ENCODE measurements at regions not wholly inside any gene's neighbourhood (a gene's known extent, or its start where the extent isn't known, plus 50 kb on each side); places are given as distances from the start of the nearest gene placed in this dataset.

DNA sequence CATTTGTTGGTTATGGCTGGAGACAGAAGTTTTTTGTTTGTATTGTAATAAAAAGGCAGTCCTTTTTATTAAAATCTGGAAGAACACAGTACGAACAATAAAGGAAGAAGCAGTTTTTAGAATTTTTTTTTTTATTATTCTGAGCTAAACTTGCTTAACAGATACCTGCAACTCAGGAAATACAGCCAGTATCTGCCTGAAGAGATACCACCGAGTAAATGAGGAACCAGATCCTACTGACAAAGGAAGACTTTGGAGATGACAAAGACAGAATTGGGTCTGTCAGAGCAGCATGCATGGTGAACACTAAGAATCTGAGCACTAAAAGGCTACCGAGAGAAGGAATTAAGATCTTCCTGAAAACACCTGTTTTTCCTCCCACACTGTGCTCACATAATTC is 1335.9 kb upstream of the SORCS1 start:
- no peaks in the 10 kb centered on the region for H3K4me1 ChIP-seq
- no peak overlapping the region for H3K9ac ChIP-seq
- H3K9me3 ChIP-seq (replicated peaks in 1 of 11) = peaks cover 0 to 10% (median 0%) of the 10 kb centered on the region in 11 experiments; a peak in 6 of 22 replicates
- no peaks in the 10 kb centered on the region for H4K20me1 ChIP-seq
- TF ChIP-seq Cebpa-rat (IDR thresholded peaks at IDR 0.05) = no peak
- no peaks in the 10 kb centered on the region for H3K27me3 ChIP-seq
- H3K36me3 ChIP-seq = no peaks in the 10 kb centered on the region
- H3K4me3 ChIP-seq = no peak overlapping the region
- H3K4me2 ChIP-seq = no peak overlapping the region
- H3K27ac ChIP-seq = no peak overlapping the region

DNA sequence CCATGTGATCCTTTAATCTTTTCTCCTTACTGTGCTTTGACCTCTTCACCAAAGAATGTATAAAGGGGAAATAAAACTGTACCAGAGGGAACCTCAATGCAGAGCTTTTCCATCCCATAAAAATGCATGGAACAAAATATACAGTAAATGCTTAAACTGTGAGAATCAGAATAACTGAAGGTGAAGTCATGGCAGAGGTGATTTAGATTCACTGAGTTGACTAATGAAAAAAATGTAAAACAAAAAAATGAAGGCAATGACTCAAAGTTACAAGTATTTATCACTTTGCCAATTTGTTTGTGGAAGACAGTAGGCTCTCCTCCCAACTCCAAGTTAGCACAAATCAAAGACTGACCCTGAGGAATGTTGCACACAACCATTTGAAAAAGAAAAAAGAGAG is 1331.6 kb upstream of the SORCS1 start:
- Histone ChIP-seq H3K4me3 (no peak overlapping the region), H4K20me1 (no peaks in the 10 kb centered on the region), H3K4me1 (no peaks in the 10 kb centered on the region), H3K4me2 (no peak overlapping the region), H3K36me3 (no peaks in the 10 kb centered on the region), H3K9ac (no peak overlapping the region), H3K9me3 (replicated peaks in 1 of 11) (no peaks in the 10 kb centered on the region), H3K27ac (no peak overlapping the region), H3K27me3 (no peaks in the 10 kb centered on the region)
- no peak for TF ChIP-seq Cebpa-rat (IDR thresholded peaks at IDR 0.05)

- H3K4me1 ChIP-seq = no peaks in the 10 kb centered on the region
- no peaks in the 10 kb centered on the region for H3K9me3 ChIP-seq (replicated peaks in 1 of 11)
- no peaks in the 10 kb centered on the region for H3K36me3 ChIP-seq
- H3K27me3 ChIP-seq = no peaks in the 10 kb centered on the region
- no peak overlapping the region for H3K4me2 ChIP-seq
- no peak overlapping the region for H3K27ac ChIP-seq
- TF ChIP-seq Cebpa-rat (IDR thresholded peaks at IDR 0.05) = no peak
- no peaks in the 10 kb centered on the region for H4K20me1 ChIP-seq
- no peak overlapping the region for H3K9ac ChIP-seq
- H3K4me3 ChIP-seq = no peak overlapping the region
Measured at GRCh38 chr10:108490944-108491343, 1326.4 kb upstream of the SORCS1 start.

GRCh38 chr10:108471420-108471819 is 1306.9 kb upstream of the SORCS1 start:
- Histone ChIP-seq H3K4me1 (peaks cover 0 to 16% (median 0%) of the 10 kb centered on the region in 10 experiments; a peak in 2 of 20 replicates), H3K9me3 (replicated peaks in 1 of 11) (peaks cover 18 to 48% (median 23%) of the 10 kb centered on the region in 11 experiments), H3K9ac (no peak overlapping the region), H4K20me1 (no peaks in the 10 kb centered on the region), H3K27ac (no peak overlapping the region), H3K36me3 (peaks cover 0 to 7% (median 0%) of the 10 kb centered on the region in 11 experiments; a peak in 1 of 22 replicates), H3K4me2 (no peak overlapping the region), H3K4me3 (no peak overlapping the region), H3K27me3 (no peaks in the 10 kb centered on the region)
- TF ChIP-seq Cebpa-rat (IDR thresholded peaks at IDR 0.05) = no peak

DNA sequence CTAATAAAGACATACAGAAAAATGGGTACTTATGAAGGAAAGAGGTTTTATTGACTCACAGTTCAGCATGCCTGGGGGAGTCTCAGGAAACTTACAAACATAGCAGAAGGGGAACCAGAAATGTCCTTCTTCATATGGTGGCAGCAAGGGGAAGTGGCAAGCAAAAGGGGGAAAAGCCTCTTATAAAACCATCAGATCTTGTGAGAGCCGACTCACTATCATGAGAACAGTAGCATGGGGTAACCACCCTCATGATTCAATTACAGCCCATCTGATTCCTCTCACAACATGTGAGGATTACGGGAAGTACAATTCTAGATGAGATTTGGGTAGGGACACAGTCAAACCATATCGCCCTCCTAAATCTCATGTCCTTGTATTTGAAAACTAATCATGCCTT is 1305.4 kb upstream of the SORCS1 start:
- no peak overlapping the region for H3K4me3 ChIP-seq
- peak overlapping the region in 5 of 11 experiments; percentile 35 to 84 (median 78); a peak in 7 of 22 replicates for H3K27ac ChIP-seq
- H3K9me3 ChIP-seq (replicated peaks in 1 of 11) = peaks cover 25 to 55% (median 29%) of the 10 kb centered on the region in 11 experiments
- peaks cover 0 to 7% (median 0%) of the 10 kb centered on the region in 11 experiments; a peak in 1 of 22 replicates for H3K36me3 ChIP-seq
- TF ChIP-seq Cebpa-rat (IDR thresholded peaks at IDR 0.05) = no peak
- H3K4me2 ChIP-seq = 0 out of 22 replicates have a peak overlapping the region, but pooled peaks of 2 of the 11 experiments have one; percentile 3 to 6
- no peaks in the 10 kb centered on the region for H3K27me3 ChIP-seq
- H3K4me1 ChIP-seq = peaks cover 0 to 16% (median 0%) of the 10 kb centered on the region in 10 experiments; a peak in 2 of 20 replicates
- peak overlapping the region in 3 of 11 experiments; percentile 18 to 55 (median 20); a peak in 3 of 22 replicates for H3K9ac ChIP-seq
- no peaks in the 10 kb centered on the region for H4K20me1 ChIP-seq

- H3K4me3 ChIP-seq = no peak overlapping the region
- peaks cover 18 to 43% (median 23%) of the 10 kb centered on the region in 11 experiments for H3K9me3 ChIP-seq (replicated peaks in 1 of 11)
- H3K27me3 ChIP-seq = no peaks in the 10 kb centered on the region
- H3K4me2 ChIP-seq = no peak overlapping the region
- TF ChIP-seq Cebpa-rat (IDR thresholded peaks at IDR 0.05) = no peak
- H3K27ac ChIP-seq = no peak overlapping the region
- peaks cover 0 to 16% (median 0%) of the 10 kb centered on the region in 10 experiments; a peak in 2 of 20 replicates for H3K4me1 ChIP-seq
- H3K36me3 ChIP-seq = peaks cover 0 to 6% (median 0%) of the 10 kb centered on the region in 11 experiments; a peak in 1 of 22 replicates
- no peak overlapping the region for H3K9ac ChIP-seq
- H4K20me1 ChIP-seq = no peaks in the 10 kb centered on the region
Measured at GRCh38 chr10:108465871-108466641, 1301.5 kb upstream of the SORCS1 start.

DNA sequence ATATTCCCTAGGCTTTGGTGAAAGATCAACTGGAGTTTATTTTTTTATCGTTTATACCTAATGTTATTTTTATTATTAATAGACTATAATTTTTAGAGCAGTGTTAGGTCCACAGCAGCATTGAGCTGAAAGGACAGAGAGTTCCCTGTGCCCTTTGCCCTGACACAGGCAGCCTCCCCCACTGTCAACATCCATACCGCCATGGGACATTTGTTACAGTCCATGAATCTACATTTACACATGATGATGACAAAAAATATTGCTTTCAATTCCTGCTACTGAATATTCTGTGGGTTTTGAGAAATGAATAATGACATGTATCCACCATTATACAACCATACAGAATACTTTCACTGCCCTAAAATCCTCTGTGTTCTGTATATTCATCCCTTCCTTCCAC is 1297.5 kb upstream of the SORCS1 start:
- Histone ChIP-seq H3K4me3 (no peak overlapping the region), H3K9me3 (replicated peaks in 1 of 11) (peaks cover 9 to 13% (median 10%) of the 10 kb centered on the region in 11 experiments), H3K4me1 (no peaks in the 10 kb centered on the region), H4K20me1 (no peaks in the 10 kb centered on the region), H3K27me3 (no peaks in the 10 kb centered on the region), H3K36me3 (no peaks in the 10 kb centered on the region), H3K27ac (no peak overlapping the region), H3K4me2 (no peak overlapping the region), H3K9ac (no peak overlapping the region)
- TF ChIP-seq Cebpa-rat (IDR thresholded peaks at IDR 0.05) = no peak

DNA sequence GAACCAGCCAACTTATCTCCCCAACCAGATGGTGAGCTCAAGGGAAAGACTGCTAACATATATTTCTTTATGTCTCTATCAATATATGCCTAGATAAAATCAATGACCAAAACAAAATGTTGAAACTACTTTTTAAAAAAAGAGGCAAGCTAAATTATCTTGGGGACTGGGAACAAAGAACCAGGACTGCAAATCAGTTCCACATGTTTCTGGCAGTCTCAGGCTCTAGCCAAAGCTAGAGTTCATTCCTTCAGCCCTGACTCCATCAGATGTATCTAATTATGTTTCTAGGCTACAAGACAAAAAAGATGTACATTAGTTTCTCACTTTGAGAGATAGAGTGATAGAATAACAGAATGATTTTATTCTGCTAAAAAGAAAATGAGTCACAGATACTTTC is 1290.3 kb upstream of the SORCS1 start:
- H3K4me3 ChIP-seq = no peak overlapping the region

GRCh38 chr10:108454224-108454623 is 1289.7 kb upstream of the SORCS1 start:
- H3K4me3 ChIP-seq = no peak overlapping the region
- H3K27me3 ChIP-seq = no peaks in the 10 kb centered on the region
- no peaks in the 10 kb centered on the region for H3K4me1 ChIP-seq
- H3K9ac ChIP-seq = no peak overlapping the region
- no peak overlapping the region for H3K27ac ChIP-seq
- H3K4me2 ChIP-seq = no peak overlapping the region
- TF ChIP-seq Cebpa-rat (IDR thresholded peaks at IDR 0.05) = no peak
- H3K9me3 ChIP-seq (replicated peaks in 1 of 11) = no peaks in the 10 kb centered on the region
- H3K36me3 ChIP-seq = no peaks in the 10 kb centered on the region
- no peaks in the 10 kb centered on the region for H4K20me1 ChIP-seq

More for the DNA sequence above, 1290.3 kb upstream of the SORCS1 start:
- TF ChIP-seq Cebpa-rat (IDR thresholded peaks at IDR 0.05) = no peak
- no peaks in the 10 kb centered on the region for H3K36me3 ChIP-seq
- no peaks in the 10 kb centered on the region for H3K9me3 ChIP-seq (replicated peaks in 1 of 11)
- no peak overlapping the region for H3K9ac ChIP-seq
- H3K27me3 ChIP-seq = no peaks in the 10 kb centered on the region
- no peaks in the 10 kb centered on the region for H3K4me1 ChIP-seq
- H3K27ac ChIP-seq = no peak overlapping the region
- no peaks in the 10 kb centered on the region for H4K20me1 ChIP-seq
- no peak overlapping the region for H3K4me2 ChIP-seq

DNA sequence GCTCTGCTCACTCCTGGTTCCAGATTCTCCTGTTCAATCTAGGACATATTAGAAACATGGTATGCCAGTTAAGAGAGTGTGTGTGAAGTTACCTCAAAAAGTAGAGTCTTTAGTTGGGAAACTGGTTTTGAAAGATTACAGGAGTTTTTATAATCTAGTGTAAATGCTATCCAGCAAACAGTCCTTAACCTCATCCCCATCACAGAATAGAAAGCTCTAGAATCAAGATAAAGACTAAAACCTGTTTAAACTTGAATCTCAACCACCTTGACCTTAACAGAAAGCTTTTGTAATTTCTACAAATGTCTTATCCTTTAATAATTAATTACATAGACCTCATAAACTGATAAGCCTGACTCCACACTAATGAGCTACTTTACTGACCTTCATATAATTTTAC is 1288.7 kb upstream of the SORCS1 start:
- Histone ChIP-seq H3K27ac (no peak overlapping the region), H3K9me3 (replicated peaks in 1 of 11) (no peaks in the 10 kb centered on the region), H3K4me2 (no peak overlapping the region)

More for the DNA sequence above, 1288.7 kb upstream of the SORCS1 start:
- Histone ChIP-seq H3K4me3 (no peak overlapping the region), H3K36me3 (no peaks in the 10 kb centered on the region), H4K20me1 (no peaks in the 10 kb centered on the region), H3K4me1 (no peaks in the 10 kb centered on the region), H3K9ac (no peak overlapping the region), H3K27me3 (no peaks in the 10 kb centered on the region)
- TF ChIP-seq Cebpa-rat (IDR thresholded peaks at IDR 0.05) = no peak

Data from BLaER1 treated with 17β-estradiol and CSF1 and Interleukin-3, amounts not matched to agents 10 nM and 100 nM (cell line).